GM21619 (cell line): ENCODE measurements at regions not wholly inside any gene's neighbourhood (a gene's known extent, or its start where the extent isn't known, plus 50 kb on each side); places are given as distances from the start of the nearest gene placed in this dataset.
"Not testable (repeated sequence)": the region's sequence is repeated elsewhere in the genome, so short reads cannot be mapped to it uniquely, and the experiment has no call there.

ENCODE experiments used
- ATAC-seq: cut with Tn5 transposase; IDR thresholded peaks from one replicate; pipeline ENCODE4 v1.9.1; 2021; ENCODE audit not compliant: unreplicated experiment

GRCh38 chr3:6716420-6716819 is 144.5 kb upstream of the GRM7 start:
- ATAC-seq = no peak

GRCh38 chr3:6717026-6717943 is 143.6 kb upstream of the GRM7 start:
- peak; percentile 92 for ATAC-seq

- ATAC-seq = no peak
Observed at GRCh38 chr3:6719999-6720398, 140.9 kb upstream of the GRM7 start.

DNA sequence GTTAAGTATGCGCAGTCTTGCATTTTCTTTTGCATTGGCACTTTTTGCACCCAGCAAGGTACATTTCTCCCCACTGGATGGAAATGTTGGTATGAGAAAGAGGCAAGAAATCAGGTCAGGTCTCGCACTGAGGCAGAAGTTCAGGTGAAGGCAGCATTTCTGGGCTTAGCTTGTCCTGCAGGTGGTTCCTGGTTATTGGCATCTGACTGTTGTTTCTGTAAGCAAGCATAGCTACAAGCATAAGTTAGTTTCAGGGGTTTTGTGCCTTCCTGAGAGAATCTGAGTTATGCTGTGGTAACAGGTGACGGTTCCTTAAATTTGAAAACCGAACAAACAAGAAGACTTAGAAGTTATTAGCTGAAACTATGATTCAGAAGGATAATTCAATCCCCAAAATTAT is 139.4 kb upstream of the GRM7 start:
- no peak for ATAC-seq

DNA sequence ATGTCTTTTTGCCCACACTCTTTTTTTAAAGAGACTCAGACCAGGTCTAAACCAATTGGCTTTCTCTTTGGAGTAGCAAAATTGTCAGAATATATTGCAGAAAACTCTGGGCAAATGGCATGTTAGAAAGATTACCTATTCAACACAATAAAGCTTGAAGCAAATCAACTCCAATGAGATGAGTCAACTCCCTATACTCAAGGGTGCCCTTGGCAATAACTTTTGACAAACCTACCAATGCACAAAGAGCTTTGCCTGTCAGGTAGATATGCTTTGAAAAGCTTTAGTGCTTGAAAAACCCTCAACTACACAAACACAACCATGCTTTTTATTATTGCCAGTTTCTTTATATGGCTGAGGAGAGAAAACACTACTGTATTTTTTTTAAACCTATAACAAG is 137.7 kb upstream of the GRM7 start:
- ATAC-seq = no peak

GRCh38 chr3:6726811-6727210 is 134.1 kb upstream of the GRM7 start:
- ATAC-seq = no peak

DNA sequence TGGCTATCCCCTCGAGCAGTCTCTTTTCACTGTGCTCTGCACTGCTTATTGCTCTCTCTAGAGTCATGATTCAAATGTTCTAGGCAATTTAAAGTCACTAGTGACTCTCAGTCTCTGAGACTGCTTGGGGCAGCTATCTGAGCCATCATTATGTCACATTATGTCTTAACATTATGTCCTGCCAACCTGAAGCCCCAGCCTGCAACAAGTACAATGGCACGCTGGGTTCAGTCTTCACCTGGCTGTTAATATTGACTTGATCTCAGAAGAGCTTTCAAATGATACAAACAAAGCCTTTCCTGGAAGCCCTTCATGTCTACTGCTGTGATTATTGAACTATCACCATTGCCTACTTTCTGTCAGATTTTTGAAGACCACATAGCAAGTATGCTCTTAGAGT is 128.1 kb upstream of the GRM7 start:
- no peak for ATAC-seq

DNA sequence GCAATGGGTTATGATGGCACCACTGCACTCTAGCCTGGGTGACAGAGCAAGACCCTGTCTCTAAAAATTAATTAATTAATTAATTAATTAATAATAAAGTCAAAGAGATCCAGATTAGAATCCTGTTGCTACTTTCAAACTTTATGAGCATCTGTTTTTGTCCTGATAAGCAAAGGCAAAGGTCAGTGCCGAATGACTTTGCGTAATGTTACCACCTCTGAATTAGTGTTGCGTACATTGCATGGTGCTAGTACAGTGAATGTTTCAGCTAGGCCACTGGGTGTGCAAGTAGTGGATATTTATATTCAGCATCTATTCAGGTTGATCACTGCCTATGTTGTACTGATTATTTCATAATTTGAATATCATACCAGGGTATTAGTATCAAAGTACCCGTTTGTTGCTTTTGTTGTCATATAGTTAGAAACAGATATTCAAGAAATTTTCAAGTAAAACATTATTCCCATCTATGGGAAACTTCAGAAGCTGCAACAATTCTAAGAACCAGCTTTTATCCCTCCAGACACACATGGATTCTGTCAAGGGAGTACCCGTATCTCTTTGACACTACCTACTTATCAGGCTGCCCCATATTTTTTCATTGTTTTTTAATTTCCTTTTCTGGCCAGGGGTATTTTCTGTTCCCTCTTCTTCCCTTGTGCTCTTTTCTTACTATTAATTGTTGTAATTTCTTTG is 127.1 kb upstream of the GRM7 start:
- ATAC-seq = no peak

- ATAC-seq = no peak
Observed at GRCh38 chr3:6734395-6734746, 126.5 kb upstream of the GRM7 start.

GRCh38 chr3:6736836-6737629 is 123.9 kb upstream of the GRM7 start:
- ATAC-seq = no peak

GRCh38 chr3:6737630-6738029 is 123.3 kb upstream of the GRM7 start:
- no peak for ATAC-seq

GRCh38 chr3:6739288-6739687 is 121.6 kb upstream of the GRM7 start:
- ATAC-seq = no peak

DNA sequence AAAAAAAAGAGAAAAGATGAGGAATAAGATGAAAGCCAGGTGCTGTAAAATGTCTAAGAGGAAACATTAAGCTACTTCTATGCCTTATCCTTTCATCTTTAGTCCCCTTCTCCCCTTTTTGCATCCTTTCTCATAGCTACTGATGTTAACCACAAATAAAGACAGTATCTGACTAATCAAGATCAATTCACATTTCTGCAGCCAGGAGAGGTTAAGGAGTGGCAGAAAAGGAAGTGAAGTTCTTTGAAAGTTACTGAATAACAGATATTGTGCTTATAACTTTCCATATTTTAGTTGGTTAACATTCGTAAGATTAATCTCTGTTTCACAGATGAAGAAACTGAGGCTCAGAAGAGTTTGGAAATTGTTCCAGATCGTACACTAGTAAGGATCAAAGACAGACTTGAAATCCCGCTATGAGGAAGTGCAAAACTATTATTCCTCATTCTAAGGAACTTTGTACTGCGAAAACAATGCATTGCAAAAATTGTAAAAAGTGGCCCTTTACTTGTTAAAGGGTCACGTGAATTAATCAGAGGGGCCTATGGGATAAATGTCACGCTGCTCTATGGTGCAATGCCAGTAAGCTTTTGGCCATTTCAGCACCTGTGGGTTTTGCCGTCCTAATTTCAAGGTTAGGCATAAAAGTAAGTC is 117.7 kb upstream of the GRM7 start:
- no peak for ATAC-seq

DNA sequence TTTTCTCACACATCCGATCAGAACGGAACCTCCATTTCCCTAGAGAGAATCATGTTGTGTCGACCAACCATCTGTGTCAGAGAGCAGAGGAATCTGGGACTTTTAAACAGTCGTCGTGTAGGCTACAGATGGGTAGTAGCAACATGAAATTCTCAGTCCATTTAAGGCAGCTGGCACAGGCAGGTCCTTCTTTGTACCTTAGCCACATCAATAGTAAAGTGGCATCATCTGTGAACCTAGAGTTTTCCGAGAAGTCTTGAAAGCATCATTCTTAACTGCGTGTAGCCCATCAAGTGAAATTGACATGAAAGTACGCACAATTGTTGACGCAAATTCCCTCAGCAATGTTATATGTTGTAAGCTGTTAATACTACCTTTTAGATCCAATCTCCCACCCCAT is 114.5 kb upstream of the GRM7 start:
- ATAC-seq = no peak

- no peak for ATAC-seq
Observed at GRCh38 chr3:6747017-6747416, 113.9 kb upstream of the GRM7 start.

DNA sequence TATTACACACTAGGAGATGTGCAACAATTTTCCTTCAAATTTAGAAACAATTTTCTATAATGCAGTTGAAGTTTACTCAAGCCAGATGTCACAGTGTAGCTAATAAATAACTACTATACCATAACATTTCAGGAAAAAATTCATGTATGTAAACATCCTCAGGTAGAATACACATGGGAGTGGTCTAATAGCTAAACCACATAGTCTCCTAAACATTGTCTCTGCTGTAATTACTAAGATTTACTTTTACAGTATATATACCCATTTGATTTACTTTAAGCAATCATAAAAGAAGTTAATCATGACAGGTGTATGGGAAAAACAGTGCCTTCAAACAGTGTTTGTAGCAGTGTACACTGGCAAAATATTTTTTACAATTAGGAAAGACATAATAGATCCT is 110.1 kb upstream of the GRM7 start:
- ATAC-seq = no peak

GRCh38 chr3:6753536-6753935 is 107.4 kb upstream of the GRM7 start:
- ATAC-seq = no peak

DNA sequence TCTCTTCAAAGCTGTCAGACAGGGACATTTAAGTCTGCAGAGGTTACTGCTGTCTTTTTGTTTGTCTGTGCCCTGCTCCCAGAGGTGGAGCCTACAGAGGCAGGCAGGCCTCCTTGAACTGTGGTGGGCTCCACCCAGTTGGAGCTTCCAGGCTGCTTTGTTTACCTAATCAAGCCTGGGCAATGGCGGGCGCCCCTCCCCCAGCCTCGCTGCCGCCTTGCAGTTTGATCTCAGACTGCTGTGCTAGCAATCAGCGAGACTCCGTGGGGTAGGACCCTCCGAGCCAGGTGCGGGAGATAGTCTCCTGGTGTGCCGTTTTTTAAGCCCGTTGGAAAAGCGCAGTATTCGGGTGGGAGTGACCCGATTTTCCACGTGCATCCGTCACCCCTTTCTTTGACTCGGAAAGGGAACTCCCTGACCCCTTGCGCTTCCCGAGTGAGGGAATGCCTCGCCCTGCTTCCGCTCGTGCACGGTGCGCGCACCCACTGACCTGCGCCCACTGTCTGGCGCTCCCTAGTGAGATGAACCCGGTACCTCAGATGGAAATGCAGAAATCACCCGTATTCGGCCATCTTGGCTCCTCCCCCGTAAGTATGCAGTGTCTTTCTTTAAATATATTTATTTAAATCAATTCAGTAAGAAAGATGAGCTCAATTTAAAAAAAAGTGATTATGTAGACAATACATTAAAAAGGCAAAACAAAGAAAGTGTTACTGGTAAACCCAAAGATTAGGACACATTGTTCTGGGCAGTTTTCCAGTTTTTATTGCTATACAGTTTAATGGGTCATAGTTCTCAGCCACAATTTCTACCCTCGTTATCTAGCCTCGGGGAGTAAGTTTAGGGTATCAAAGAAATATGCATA is 91.2 kb upstream of the GRM7 start:
- not testable (repeated sequence) for ATAC-seq

DNA sequence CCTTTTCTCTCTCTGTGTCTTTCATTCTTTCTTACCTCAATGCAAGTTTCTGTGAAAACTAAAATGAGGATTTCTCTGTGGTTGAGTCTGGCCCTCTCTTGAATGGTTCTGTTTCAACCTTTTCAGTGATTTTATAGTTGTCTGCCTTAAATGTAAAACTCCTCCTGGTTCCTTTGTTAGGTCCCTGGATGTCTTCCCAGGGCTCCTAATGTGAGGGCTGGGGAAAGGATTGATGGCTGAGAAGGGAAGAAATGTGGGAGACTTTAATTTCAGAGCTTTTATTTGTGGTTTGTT is 90.6 kb upstream of the GRM7 start:
- ATAC-seq = no peak

GRCh38 chr3:6771171-6771570 is 89.7 kb upstream of the GRM7 start:
- no peak for ATAC-seq
